Activated CD8-positive, alpha-beta memory T cell treated with anti-CD3 and anti-CD28 coated beads for 36 hours (primary cell): ENCODE measurements at regions not wholly inside any gene's neighbourhood (a gene's known extent, or its start where the extent isn't known, plus 50 kb on each side); places are given as distances from the start of the nearest gene placed in this dataset.

Source experiments
- CTCF ChIA-PET: fragments of 350-600 bp; sonication (Branson Sonifier 250); formaldehyde crosslinking; loops from one replicate; lab custom pipeline; 2021; ENCODE audit warnings: antibody characterized with exemption; lab: Charles Lee
- POLR2A ChIA-PET: fragments of 350-600 bp; sonication (Branson Sonifier 250); formaldehyde crosslinking; loops from one replicate; lab custom pipeline; 2021; ENCODE audit warnings: antibody characterized with exemption; lab: Charles Lee

DNA sequence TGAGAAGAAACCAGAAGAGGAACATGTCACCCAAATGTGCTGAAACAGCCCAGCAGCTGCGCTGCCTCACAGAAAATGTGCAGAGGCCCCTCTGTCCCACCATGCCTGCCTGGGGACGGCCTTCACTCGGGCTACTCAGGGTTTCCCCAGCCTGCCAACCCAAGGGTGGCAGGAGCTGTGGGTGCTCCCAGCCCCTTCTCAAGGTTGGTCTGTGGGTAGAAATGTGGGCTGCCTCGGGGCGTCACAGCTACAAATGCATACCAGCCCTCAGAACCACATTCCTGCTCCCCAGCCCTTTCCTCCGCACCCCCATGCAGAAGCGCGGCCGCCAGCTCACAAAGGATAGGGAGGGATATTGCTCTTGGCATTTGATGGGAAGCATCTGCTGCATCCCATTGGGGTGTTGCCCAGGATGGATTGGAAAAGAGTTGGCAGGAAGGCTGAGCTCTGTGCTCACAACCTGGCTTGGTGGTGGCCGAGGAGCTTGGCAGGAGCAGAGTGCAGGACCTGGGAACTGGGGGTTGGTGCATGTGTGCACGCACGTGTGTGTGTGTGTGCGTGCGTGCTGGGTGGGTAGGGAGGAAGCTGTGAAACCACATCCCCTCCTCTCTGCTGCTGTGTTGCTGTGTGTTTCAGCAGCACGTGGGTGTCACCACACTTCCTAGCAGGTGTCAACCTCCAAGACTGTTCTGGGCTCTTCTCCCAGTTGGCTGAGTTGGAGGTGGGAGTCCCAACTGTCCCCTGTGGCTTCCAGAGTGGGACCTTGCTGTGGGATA is 304.4 kb downstream of the SEC14L1 start:
- POLR2A ChIA-PET = interaction anchor here (0.7 to 3.7 kb wide), 11 partner anchors 9 to 513 kb away, joined by 3 to 24 read pairs (median 3); no protein-coding TSS in a partner anchor
- CTCF ChIA-PET = interaction anchor here (0.8 to 3.6 kb wide), 10 partner anchors 8 to 114 kb away, joined by 3 to 25 read pairs (median 6); no protein-coding TSS in a partner anchor

DNA sequence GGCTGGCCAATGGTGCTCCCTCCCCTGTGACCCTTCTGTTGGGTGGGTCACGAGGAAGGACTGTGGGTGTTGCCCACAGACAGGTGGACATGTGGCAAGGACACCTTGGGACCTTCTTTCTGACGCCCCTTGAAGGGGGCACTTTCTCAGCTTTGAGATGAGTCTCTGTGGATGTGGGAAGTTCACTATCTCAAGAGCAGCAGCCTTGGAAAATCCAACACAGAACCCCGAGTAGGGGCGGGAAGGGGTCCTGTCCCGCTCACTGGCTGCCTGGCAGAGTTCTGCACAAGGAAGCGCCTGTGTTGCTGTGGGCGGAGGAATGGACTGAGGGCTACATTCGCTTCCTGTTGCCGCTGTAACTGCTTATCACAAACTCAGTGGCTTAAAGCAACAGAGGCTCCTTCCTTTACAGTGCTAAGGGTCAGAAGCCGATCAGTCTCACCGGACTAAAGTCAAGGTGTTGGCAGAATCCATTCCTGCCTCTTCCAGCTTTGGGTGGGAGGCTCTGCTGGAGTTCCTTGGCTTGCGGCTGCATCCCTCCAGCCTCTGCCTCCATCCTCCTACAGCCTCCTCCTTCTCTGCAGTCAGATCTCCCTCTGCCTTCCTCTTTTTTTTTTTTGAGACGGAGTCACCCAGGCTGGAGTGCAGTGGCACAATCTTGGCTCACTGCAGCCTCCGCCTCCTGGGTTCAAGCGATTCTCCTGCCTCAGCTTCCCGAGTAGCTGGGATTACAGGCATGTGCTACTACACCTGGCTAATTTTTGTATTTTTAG is 305.2 kb downstream of the SEC14L1 start:
- ChIA-PET CTCF (interaction anchor here (0.7 to 3.6 kb wide), 9 partner anchors 7 to 114 kb away, joined by 3 to 25 read pairs (median 5); no protein-coding TSS in a partner anchor), POLR2A (interaction anchor here (1.1 to 3.7 kb wide), 7 partner anchors 8 to 27 kb away, joined by 3 to 24 read pairs (median 5); no protein-coding TSS in a partner anchor)

- CTCF ChIA-PET = interaction anchor here (0.8 to 1.4 kb wide), 3 partner anchors 10 to 116 kb away, joined by 3 to 4 read pairs (median 4); no protein-coding TSS in a partner anchor
Observed at GRCh38 chr17:77446940-77447634, 306.3 kb downstream of the SEC14L1 start.

GRCh38 chr17:77449373-77449907 is 308.7 kb downstream of the SEC14L1 start:
- CTCF ChIA-PET = interaction anchor here (0.6 to 6.7 kb wide), 4 partner anchors 12 to 49 kb away, joined by 3 to 67 read pairs (median 7); no protein-coding TSS in a partner anchor
- POLR2A ChIA-PET = interaction anchor here (0.7 to 2.4 kb wide), 5 partner anchors 8 to 74 kb away, joined by 3 to 17 read pairs (median 3); no protein-coding TSS in a partner anchor

More at GRCh38 chr17:77446940-77447634, 306.3 kb downstream of the SEC14L1 start:
- POLR2A ChIA-PET = interaction anchor here (0.5 kb wide), 1 partner anchor 15 kb away, joined by 3 read pairs; no protein-coding TSS in a partner anchor

- CTCF ChIA-PET = interaction anchor here (0.6 to 6.7 kb wide), 8 partner anchors 10 to 883 kb away, joined by 3 to 67 read pairs (median 5); no protein-coding TSS in a partner anchor
- POLR2A ChIA-PET = interaction anchor here (0.8 to 2.4 kb wide), 6 partner anchors 9 to 74 kb away, joined by 3 to 17 read pairs (median 5); no protein-coding TSS in a partner anchor
Observed at GRCh38 chr17:77449908-77450741, 309.4 kb downstream of the SEC14L1 start.

DNA sequence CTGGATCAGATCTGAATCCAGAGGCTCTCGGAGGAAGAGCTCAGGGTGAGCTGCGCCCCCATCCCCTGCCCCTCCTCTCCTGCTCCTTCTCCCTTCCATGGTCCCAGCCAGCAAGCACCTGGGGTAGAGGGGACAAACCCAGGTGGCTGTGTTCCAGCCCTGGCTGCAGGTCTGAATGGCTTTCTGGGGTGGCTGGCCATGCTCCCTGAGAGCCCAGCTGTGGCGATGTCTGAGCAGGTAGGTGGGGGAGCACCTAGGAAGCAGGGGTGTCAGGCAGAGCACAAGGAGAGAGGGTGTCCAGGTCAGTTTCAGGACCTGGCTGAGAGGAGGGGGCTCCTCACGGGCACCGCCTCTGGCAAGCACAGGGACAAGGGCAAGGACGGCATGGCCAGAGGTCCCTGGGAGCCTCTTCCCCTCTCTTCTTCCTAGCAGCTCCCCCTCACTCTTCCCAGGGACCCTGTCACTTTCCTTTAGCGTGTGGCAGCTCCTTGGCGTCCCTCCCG is 310.0 kb downstream of the SEC14L1 start:
- CTCF ChIA-PET = interaction anchor here (0.6 to 6.7 kb wide), 8 partner anchors 9 to 883 kb away, joined by 3 to 67 read pairs (median 4); no protein-coding TSS in a partner anchor

DNA sequence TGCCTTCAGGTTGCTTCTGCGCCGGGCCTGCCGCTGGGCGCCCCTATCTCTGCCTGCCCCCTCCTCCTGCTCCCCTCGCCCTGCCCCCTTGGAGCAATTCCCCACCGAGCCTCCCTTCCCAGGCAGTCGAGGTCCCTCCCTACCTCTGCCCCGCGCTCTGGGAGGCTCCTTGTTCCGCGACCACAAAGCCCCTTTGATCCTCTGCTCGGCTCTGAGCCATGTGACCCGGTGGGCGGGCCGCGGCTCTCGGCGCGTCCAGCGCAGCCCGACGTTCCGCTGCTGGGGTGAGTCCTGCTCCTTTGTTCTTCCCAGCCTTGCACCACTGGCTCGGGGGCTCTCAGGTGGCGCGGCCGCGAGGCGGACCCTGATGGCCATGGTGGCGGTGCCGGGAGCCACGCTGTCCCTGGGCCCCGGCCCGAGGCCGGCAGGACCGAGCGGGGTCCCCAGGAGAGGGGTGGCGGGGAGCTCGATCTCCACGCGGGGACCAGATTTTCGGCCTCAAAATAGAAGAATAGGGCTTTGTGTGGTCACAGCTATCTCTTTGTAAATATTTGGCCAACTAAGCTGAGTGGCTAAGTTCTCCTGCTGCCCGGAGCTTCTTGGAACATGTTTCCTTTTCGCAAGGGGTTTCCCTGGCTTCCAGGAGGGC is 310.6 kb downstream of the SEC14L1 start:
- CTCF ChIA-PET = interaction anchor here (0.6 to 6.7 kb wide), 10 partner anchors 8 to 884 kb away, joined by 3 to 67 read pairs (median 5); no protein-coding TSS in a partner anchor
- POLR2A ChIA-PET = interaction anchor here (0.8 to 2.4 kb wide), 6 partner anchors 9 to 19 kb away, joined by 3 to 17 read pairs (median 4); no protein-coding TSS in a partner anchor

More for the DNA sequence above, 310.0 kb downstream of the SEC14L1 start:
- POLR2A ChIA-PET = interaction anchor here (1.0 to 2.4 kb wide), 4 partner anchors 9 to 18 kb away, joined by 3 to 17 read pairs (median 8); no protein-coding TSS in a partner anchor

DNA sequence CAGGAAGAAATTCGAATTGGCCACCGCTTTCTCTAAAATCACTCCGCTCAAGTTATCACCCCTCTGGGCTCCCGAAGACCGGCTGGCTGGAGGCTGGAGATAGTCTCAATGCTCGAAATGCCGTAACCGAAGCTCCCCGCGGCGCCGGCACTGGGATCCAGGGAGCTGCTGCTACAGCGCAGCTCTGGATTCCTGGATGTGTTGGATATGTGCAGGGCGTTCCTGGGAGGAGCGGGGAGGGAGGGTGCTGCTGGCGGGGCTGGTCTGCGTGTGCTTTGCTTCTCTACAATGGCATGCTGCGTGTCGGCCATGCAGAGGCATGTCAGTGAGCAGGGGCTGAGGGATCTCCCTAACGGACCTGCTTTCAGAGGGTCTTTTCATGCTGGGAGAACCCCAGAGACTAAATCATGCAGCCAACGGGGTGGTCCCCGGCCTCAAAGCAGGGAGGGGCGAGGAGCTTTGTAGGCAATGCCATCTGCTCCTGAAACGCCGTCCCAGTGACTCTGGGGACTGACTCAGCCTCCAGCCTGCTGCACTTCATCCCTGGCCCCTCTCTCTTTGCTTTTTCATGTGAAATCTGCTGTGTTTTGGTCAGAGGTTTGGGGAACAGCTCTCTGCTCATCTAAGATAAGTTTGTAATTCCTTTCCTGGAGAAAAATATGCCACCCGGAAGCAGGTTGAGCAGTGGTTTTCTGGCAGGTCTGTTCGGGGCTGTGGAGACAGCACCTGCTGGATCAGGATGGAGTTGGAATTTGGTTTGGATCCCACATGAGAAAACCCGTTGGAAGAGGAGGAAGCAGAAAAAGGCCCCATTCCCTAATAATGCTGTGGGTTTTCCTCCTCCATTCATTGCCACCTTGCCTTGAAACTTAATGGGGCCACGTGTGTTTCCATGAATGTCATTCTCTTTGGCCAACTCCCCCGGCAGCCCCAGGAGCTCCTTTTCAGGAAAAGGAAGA is 311.4 kb downstream of the SEC14L1 start:
- POLR2A ChIA-PET = interaction anchor here (0.8 to 3.5 kb wide), 10 partner anchors 8 to 506 kb away, joined by 3 to 24 read pairs (median 4); no protein-coding TSS in a partner anchor
- CTCF ChIA-PET = interaction anchor here (1.3 to 6.7 kb wide), 8 partner anchors 8 to 121 kb away, joined by 5 to 67 read pairs (median 8); no protein-coding TSS in a partner anchor

DNA sequence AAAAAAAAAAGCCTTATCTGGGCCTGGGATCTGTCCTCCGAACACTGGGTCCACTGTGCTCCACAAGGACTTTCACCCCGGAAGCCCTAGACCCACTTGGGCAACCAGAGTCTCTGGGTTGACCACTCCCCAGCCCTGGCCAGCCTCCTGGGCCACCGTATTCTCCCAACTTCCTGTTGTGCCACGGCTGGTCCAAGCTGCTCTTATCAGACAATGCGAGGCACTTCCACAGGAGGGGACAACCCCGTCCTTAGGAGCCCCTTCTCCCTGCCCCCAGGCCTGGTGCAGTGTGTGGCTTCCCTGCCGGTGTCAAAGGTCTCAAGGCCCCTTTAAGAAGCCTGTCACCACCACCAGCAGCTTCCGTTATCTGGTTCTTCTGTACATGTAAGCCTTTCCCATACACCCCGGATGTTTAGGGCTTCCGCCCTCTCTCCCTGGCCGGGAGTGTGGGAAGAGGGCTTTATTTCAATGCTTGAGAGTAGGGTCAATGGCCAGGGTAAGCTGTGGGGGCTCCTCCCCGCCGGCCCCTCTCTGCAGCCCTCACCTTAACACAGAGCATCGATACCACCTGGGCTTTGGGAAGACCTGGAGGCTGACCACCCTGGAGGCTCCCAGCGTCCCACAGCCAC is 313.0 kb downstream of the SEC14L1 start:
- CTCF ChIA-PET = interaction anchor here (0.6 to 6.7 kb wide), 13 partner anchors 8 to 1338 kb away, joined by 3 to 67 read pairs (median 8); no protein-coding TSS in a partner anchor
- POLR2A ChIA-PET = interaction anchor here (1.0 to 3.5 kb wide), 5 partner anchors 10 to 21 kb away, joined by 3 to 24 read pairs (median 8); no protein-coding TSS in a partner anchor

GRCh38 chr17:77454242-77455095 is 313.7 kb downstream of the SEC14L1 start:
- ChIA-PET CTCF (interaction anchor here (0.6 to 6.7 kb wide), 11 partner anchors 7 to 1338 kb away, joined by 3 to 67 read pairs (median 8); no protein-coding TSS in a partner anchor), POLR2A (interaction anchor here (0.6 to 3.5 kb wide), 8 partner anchors 11 to 504 kb away, joined by 3 to 24 read pairs (median 3); partner anchors contain the start of gene TNRC6C)

DNA sequence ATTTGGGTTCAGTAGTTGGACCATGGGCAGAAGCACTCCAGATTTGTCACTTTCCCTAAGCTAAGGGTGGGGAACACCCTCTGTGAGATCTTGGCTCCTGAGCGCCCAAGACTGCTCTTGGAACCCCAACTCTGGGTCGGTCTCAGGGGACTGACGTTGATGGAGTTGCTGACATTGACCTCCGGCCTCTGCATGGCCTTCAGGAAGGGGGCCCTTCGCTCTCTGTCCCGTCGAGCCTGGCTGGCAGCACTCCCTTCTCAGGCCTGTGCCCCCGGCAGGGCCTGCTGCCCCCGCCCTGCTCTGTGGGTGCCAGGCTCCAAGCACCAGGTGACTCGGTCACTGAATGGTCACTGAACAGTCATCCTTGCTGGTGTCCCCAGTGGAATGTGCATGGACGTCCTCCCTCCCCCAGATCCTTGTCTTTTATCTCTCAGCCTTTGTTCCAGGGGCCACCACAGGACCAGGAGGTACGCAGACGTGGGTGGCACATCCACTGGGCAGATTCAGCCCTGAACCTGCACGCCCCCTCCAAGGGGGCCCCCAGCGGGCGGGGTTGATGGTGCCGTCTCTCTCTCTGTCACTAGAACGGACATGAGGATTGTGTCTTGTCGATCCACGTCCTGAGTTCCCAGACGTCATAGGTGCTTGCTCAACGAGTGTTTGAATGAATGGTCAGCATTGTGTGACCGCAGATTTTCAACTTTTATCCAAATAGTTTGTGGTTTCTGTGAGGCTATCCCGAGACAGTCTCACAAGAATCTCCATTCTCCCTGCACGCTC is 314.5 kb downstream of the SEC14L1 start:
- ChIA-PET POLR2A (interaction anchor here (0.6 to 3.5 kb wide), 6 partner anchors 11 to 503 kb away, joined by 3 to 24 read pairs (median 3); partner anchors contain the start of gene TNRC6C), CTCF (interaction anchor here (0.8 to 6.7 kb wide), 7 partner anchors 10 to 55 kb away, joined by 3 to 67 read pairs (median 11); no protein-coding TSS in a partner anchor)

DNA sequence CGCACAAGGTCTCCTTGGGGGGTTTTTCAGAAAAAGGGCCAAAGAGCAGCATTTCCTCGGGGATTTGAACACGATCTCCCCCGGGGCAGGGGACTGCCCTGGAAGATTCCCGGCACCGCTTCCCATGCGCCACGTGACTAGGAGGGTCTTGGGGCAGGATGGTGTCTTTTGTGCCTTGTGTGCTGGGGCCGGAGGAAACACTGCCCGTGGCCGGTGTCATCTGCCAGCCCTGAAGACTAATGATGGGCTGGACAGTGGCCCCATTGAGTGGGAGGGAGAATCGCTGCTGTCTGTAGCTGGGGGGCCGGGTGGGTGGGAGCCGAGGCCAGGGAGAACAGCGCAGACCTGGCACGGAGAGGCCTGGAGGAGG is 315.1 kb downstream of the SEC14L1 start:
- ChIA-PET CTCF (no interaction called here), POLR2A (no interaction called here)
